ENCODE measurements at regions not wholly inside any gene's neighbourhood (a gene's known extent, or its start where the extent isn't known, plus 50 kb on each side); places are given as distances from the start of the nearest gene placed in this dataset.
A peak's percentile ranks its signal among the peaks of the same experiment; 100 is the strongest.
"Not testable (repeated sequence)": the region's sequence is repeated elsewhere in the genome, so short reads cannot be mapped to it uniquely, and the experiment has no call there.

DNA sequence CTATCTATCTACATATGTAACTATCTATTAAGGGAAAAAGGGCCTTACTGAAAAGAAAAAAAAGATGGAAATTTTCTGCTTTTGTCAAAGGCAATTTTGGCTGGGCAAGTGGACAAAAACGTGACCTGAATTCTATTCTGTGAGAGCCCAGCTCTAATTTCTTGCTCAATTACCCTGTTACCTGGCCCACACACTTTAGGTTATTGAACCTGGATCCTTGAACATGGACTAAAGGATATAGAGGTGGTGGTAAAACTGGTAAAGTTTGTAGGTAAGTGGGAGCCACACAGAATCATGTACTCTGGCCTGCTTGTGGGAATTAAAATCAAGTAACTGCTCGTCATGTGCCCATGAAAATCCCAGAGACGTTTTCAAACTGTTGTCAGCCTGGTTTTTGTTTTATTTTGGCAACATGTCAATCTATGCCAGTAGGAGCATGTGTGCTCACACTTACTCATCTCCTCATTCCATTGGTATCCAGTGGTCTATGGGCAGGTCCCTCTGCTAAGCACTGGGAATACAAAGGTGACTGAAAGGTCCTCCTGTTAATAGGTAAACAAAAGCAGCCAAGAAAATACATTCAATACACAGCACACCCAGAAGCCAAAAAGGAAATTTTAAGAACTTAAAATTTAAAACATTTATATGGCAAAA, 113.7 kb upstream of the WARS2 start:
- no peak for DNase-seq

DNA sequence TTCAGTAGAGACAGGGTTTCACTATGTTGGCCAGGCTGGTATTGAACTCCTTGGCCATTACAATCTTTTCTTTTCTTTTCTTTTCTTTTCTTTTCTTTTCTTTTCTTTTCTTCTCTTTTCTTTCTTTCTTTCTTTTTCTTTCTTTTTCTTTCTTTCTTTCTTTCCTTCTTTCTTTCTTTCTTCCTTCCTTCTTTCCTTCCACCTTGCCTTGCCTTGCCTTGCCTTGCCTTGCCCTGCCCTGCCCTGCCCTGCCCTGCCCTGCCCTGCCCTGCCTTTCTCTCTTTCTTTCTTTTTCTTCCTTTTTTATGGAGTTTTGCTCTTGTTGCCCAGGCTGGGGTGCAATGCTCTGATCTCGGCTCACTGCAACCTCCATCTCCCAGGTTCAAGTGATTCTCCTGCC, 112.5 kb upstream of the HAO2 start:
- not testable (repeated sequence) for DNase-seq

DNA sequence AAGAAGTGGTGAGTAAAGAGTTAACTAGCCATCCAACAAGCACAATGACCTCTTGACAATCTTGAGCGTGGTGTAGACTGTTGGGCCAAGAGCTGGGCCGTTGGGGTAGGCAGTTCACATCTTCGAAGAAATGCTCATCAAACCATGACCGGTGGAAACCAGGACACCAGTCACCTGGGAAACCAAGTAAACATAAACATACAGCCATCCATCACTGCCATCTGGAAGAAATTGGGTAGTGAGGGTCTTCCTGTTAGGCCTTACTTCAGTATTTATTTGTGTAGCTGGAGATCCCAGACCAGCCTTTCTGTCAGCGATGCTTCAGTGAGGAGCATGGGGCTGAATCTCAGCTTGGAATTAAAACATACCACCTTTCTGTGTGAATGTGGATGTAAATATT, 108.1 kb upstream of the HAO2 start:
- no peak for DNase-seq

DNA sequence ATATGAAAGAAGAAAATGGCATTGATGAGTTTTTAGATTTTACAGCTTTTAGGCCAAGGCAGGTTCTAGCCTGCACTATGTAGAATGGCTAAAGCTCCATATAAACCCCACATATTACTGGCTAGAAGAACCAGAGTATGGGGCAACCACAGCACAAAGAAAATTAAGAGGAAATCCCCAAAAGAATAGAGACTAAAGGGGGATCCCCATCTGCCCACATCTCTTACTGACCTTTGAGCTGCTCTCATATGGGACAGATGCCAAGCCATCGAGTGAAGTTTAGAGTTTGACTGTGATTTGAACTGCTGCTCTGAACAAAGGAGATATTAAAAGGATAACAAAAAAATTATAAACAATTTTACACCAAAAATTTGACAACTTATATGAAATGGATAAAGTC, 102.2 kb upstream of the HAO2 start:
- DNase-seq: no peak

DNA sequence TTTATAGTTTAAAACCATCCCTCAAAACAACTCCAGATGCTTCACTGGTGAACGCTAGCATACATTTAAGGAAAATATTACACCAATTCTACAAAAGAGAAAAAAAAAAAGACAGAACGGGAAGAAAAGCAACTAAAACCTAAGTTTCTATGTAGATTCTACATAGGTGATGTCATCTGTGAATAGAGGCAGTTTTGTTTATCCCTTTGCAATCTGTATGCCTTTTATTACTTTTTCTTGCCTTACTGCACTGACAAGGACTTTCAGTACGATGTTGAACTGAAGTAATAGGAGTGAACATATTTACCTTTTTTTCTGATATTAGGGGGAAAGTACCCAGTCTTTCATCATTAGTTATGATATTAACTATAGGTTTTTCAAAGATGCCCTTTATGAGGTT, 101.7 kb upstream of the HAO2 start:
- DNase-seq: no peak

DNA sequence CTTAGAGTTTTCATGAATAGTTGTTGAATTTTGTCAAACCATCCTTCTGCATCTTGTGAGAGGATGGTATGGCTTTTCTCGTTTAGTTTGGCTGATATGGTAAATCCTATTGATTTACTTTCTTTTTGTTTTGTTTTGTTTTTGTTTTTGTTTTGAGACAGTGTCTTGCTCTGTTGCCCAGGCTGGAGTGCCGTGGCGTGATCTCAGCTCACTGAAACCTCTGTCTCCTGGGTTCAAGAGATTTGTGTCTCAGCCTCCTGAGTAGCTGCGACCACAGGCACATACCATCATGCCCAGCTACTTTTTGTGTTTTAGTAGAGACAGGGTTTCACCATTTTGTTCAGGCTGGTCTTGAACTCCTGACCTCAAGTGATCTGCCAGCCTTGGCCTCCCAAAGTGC, 101.3 kb upstream of the HAO2 start:
- not testable (repeated sequence) for DNase-seq

DNA sequence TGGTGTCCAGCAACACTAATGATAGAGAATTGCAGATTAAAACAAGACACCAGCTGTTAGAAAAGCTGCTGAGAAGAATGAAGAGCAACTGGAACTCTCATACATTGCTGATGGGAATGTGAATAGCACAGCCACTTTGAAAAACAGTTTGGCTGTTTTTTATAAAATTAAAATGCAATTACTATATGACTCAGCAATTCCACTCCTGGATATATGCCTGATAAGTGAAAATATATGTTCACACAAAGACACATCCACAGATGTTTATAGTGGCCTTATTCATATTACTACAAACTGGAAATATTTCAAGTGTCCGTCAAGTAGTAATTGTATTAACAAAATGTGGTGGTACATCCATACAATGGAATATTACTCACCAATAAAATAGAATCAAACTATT, 99.7 kb upstream of the HAO2 start:
- DNase-seq: no peak

DNA sequence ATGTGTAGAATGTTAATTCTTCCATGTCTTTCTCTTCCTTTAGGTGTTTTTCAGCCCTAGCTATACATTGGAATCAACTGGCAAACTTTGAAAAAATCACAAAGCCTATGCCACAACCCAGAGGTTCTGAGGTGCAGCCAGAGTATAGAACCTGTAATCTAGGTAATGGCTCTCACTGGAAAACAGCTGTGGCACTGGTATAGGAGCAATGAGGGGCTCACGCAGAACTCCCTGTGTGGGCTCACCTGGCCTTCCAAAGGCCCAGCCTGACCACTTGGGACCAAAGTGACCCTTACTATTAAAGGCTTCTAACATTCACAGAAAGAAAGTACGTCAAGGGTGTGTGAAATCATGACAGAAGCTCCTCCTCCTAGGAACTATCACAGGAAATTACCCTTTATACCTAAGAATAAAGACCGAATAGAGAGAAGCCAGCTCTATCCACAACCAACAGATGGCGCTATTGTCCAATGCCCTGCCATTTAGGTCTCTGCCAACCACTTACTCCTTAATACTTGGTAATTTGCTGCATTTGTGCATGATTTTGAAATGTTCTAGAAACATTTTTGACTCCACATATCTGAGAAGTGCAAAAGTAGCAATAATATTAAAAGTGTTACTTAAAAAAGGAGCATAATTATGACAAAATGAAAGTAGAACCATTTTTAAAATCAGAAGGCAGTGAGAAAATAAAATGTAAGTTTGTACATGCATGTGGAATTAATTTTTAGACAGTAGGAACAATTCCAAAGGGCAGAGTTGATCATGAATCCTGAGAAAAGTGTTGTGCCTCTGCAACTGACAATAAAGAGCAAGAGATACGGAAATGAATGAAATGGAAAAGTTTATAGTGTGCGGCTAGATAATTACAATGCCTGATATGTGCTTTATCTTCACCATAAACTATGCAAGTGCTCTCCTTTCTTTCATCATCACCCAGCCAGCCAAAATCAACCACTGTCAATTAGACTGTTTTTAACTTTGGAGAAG, 93.1 kb upstream of the HAO2 start:
- DNase-seq: peak in 1 of 2 donors; percentile 10

DNA sequence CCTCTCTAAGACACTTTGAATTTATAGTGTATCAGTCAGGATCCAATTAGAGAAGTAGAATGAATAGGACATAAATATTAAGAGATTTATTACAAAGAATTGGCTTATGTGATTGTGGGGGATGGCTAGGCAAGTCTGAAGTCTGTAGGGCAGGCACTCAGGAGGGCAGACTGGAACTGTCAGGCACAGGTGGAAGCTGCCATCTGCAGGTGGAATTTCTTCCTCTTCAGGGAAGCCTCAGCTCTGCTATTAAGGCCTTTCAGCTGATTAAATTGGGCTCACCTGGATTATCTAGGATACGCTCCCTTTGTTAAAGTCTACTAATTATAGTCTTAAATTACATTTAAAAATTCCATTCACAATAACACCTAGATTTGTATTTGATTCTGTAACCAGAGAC, 92.0 kb upstream of the HAO2 start:
- no peak for DNase-seq

DNA sequence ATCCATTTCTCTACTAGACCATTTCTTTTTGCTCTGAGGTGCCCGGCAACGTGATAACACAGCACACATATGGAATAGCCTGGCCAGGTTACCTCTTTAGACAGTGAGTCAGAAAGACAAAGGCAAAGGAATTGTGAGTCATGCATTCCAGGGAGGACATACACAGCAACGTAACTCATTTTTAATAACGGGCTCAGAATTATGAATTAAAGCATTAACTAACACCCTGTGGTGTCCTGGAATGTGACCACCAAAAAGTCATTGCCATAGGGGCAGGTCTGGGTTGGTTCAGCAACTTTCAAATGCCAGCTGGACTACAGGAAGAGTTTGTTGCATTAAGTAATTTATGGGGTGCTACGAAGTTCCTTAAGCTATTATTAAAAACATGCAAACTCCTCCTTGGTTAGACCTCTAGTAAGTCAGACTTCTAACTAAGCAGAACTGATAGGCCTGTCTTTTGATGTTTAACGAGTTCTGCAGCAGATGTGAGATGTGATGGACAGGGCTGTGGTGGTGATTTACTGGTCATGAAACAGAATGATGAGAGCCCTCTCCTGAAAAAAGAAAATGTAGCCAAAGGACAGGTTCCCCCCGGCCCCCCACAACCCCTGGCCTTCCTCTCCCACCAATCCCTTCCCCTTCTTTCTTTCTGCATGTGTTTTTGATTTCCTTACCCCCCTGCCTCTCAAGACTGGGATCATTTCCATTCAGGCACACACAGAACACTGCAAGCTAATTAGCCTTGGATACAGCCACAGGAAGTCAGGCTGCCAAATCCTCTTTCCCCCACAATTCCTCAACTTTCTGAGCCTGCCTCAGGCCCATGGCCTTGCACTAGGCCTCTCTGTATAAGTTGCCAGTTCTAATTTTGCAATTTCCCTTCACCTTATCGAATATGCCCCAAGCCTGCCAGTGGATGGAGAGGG, 88.9 kb upstream of the HAO2 start:
- no peak for DNase-seq

DNA sequence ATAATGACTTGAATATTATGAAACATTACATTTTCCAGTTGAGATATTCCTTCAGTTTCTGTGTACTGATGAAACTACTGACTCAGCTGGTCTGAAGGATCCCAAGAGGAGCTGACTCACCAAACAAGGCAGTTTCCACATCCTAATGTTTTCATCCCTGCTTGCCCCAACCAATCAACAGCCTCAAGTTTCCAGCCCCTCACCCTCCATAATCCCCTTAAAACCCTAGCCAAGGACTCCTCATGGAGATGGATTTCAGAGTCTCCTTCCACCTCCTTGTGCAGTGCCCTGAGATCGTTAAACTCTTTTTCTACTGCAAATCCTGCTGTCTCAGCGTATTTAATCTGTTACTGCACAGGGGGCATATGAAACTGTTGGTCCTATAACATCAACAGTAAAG, 83.1 kb upstream of the HAO2 start:
- DNase-seq: no peak

DNA sequence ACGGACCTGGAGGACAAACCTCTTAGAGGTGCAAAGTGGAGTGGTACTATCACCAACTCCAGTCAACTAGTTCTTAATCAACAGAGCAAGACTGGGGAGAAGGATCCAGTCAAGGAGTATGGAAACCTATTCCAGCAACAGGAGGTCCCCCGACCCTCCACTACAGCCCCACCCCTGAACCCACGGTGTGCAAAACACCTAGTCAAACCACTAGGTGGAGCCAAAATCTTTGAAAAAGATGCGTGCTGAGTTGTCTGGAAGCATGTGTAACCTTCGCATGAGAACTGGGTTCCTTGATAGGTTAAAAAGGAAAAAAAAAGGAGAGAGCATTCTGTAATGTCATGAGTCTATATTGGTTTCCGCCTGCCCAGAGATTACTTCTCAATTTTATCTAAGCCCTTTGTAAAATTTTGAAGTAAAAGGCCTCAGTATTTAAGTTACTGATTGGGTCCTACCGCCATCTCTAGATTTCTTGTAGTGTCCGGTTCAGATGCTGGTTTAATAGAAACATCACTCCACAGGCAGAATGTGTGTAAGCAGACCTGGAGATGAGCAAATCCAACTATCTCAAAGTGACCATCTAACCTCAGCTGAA, 81.9 kb upstream of the HAO2 start:
- DNase-seq: no peak

DNA sequence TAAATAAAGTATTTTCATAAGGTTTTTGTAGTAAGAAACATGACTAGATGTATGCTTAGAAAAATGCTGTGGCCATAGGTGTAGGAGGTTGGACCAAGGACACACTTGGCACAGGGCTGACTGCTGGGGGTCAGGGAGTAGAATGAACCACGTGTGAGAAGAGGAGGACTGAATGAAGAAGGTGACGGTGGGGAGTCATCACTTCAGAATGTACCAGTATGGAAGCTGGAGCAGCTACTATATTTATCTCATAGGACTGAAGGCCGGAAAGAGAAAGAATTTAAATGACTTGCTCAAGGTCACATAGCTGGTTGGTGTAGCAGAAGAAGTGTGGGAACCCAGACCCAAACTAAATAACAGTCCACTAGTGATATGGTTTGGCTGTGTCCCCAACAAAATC, 79.8 kb upstream of the HAO2 start:
- DNase-seq: no peak

DNA sequence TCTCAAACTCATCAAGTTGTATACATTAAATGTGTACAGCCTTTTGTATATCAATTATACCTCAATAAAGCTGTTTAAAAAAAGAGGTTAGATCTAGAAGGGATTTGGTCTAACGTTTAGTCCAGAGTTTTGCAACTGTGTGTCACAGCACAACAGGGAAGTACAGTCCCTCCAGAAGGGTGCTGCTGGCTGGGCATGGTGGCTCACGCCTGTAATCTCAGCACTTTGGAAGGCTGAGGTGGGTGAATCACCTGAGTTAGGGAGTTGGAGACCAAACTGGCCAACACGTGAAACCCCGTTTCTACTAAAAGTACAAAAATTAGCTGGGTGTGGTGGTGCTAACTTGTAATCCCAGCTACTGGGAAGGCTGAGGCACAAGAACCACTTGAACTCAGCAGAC, 78.3 kb upstream of the HAO2 start:
- DNase-seq: no peak

DNA sequence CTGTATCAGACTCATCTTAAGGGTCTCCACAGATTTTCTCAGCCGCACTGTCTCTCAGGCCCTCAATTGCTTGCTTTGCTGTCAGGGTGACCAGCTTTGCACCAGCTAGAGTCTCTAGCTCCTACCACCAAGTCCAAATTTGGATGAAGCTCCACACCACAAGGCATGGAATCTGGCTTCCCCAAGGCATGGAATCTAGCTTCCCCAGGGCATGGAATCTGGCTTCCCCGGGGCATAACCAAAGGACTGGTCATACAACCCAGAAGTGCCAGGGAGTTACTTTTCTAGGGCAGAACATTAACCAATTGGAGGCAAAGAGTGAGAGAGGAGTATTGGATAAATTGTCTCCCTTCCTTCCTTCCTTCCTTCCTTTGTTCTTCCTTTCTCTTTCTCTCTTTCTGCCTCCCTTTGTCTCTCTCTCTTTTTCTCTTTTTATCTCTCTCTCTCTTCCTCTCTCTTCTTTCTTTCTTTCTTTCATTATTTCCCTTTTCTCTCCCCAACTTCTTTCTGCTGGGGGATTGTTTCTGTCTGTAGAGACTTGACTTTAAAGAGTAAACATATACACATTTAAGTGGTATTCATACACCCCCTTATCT, 76.9 kb upstream of the HAO2 start:
- no peak for DNase-seq

DNA sequence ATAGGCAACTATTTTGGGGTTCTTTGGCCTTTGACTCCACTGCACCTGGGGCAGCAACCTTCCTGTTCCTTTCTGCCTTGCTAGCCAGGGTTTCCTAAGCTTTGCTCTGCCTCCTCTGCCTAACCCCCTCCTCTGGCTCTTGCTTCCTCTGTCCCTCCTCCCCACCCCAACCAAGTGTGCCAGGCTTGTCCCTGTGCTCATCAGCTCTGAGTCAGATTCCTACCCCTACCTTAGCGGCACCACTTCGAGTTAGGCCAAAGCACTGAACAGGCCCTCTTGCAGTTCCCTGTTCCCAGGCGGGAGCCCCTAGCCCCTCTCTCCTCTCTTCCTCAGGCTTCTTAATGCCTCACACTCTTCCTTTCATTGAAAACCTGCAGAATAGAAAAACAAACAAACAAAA, 74.8 kb upstream of the HAO2 start:
- DNase-seq: no peak

DNA sequence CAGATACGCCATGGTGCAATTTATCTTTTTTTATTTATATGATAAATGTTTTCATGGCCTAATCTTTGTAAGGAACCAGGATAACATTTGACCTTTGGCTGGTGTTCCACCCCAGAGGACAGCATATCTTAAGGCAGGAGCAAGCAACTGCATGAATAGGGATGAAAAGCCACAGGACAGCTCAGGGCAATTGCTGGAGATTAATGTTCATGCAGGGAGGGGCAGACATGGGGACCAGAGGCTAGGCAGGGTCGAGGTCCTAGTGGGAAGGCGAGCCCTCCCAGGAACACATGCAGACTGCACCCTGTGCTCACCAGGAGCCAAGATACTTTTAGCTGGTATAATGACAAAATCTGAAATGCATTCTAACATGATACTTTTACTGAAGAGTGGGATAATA, 74.4 kb upstream of the HAO2 start:
- DNase-seq: no peak

DNA sequence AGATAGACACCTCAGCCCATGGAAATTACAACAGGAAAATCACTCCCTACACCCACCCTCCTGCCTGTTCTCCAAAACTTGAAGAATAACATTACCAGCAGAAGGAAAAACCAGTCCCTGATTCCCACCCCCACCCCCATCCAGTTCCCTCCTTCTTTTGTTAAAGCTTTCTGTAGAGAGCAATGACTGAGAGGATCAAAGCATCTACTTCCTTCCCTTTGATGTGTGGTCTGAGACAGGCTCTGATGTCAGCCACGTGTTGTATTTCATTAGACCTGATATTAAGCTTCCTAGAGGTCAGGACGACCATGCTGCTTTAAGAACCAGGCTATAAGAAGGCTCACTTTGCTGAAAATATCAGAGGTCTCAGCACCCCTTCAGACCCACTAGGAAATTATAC, 73.9 kb upstream of the HAO2 start:
- no peak for DNase-seq

DNA sequence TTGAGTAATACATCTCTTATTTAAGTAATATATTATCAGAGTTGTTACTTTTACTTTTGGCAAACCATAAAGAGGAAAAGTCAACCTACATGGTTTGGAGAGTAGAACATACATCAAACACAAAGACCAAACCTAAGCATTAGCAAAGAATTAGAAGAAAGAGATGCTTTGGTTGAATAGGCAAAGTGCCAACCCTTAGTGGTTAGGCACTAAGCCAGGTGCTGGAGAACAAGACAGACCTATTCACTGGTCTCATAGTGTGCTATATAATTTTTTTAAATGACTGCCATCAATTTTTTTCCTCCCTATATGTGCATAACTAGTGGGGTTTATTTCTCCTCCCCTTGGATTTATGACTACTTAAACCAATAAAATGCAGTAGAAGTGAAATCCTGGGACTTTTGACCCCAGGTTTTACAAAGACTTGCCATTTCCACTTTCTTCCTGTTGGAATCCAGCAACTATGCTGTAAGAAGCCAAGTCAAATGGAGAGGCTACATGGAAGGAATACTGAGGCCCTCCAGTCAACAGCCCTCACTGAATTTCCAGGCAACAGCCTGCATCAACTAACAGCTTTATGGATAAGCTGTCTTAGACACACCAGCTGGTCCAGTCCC, 69.8 kb upstream of the HAO2 start:
- DNase-seq: no peak

DNA sequence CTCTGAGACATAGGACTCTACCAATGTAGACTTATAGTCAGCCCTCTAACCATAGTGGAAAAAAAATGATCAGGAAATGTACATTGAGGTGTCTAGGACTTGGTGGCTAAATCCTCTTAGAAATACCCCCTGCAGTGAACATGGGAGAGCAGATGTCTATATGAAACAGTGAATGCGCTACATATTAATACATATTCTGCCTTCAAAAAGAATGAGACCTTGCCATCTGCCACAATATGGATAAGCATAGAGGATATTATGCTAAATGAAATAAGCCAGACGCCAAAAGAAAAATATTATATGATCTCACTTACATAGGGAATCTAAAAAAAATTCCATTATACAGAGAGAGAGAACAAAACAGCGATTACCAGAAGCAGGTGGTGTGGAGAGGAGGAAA, 66.6 kb upstream of the HAO2 start:
- DNase-seq: no peak

DNA sequence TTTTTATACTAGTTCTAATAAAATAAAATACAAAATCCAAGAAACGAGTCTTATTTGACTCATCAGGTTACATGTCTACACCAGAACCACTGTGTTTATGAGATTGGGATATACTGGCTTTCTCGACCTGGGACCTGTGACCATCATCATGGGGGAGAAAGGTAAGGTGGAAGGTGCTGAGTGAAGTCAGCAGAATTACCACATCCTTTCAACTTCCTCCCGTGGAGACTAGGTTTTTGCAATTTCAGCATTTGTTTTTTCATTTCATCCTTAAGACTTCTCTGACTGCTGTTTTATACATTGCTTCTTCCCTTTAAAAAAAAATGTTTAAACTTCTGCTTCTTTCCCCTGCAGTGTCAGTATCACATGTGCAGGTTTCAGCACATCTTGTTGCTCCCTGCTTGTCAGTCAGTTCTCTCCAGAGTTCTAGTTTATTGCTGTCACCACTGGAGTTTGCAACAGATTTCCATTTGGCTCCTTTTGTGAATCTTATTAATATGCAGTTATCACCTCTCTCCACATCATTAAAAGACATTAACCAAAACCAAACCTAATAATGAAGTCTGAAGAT, 60.4 kb upstream of the HAO2 start:
- no peak for DNase-seq

DNA sequence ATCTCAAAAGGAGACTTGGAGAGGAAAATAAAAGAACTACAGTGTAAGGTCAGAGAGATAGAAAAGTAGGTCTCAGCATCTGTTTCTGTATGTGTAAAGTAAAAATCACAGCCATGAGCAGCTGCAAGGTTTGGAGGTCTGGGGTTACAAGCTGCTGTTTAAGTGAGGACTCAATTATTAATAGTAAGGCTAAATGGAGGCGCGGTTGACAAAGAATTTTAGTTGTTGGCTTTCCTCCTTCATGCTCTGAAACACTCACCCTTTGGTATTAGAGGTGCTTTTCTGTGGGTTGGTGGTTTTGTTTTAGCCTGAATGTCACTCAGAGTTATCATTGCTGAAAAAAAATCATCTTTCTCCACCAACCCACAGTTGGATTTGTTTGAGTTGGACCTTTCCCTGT, 59.8 kb upstream of the HAO2 start:
- DNase-seq: no peak
